GM21360 (cell line): ENCODE measurements at regions not wholly inside any gene's neighbourhood (a gene's known extent, or its start where the extent isn't known, plus 50 kb on each side); places are given as distances from the start of the nearest gene placed in this dataset.
A peak's percentile ranks its signal among the peaks of the same experiment; 100 is the strongest.
"Not testable (repeated sequence)": the region's sequence is repeated elsewhere in the genome, so short reads cannot be mapped to it uniquely, and the experiment has no call there.

Source experiments
- ATAC-seq: cut with Tn5 transposase; IDR thresholded peaks from one replicate; pipeline ENCODE4 v1.9.1; 2021; ENCODE audit warnings: mild to moderate bottlenecking, moderate library complexity; ENCODE audit not compliant: unreplicated experiment

DNA sequence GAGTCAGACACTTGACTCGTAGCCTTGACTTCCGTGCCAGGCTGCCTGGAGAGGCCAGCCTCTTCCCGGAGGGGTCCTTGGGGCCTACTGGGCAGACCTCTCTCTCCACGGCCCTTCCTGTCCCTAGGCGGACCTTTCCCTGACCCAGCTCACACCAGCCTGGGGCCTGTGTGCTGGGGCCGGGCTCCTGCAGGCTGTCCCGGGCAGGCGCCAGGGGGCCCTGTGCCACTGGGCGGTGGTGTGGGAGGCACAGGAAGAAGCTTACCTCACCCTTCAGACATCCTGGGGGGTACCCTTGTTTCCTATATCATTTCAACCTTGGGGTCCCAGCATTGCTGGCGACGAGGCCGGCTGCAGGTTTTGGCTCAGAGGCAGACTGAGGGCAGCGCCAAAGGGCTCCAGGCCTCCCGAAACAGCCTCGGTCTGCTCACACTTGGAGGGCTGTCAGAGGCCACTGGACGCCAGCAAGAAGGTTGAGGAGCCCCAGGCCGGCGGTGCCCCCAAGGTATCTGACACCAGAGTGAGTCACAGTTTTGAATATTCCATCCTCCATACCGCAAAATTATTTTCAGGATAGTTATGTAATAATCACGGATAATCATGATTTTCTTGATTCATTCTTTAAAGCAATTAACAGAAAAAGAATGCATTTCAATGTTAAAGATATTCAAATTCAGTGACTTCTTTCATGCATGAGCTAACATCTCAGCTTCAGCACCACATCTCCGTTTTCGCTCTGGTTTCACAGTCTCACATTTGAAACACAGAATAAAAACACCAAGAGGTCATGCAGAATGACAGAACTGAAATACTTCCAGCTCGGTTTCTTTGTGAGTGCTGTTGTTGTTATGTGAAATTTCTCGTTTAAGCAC, 3967.6 kb upstream of the TPTE start:
- not testable (repeated sequence) for ATAC-seq

DNA sequence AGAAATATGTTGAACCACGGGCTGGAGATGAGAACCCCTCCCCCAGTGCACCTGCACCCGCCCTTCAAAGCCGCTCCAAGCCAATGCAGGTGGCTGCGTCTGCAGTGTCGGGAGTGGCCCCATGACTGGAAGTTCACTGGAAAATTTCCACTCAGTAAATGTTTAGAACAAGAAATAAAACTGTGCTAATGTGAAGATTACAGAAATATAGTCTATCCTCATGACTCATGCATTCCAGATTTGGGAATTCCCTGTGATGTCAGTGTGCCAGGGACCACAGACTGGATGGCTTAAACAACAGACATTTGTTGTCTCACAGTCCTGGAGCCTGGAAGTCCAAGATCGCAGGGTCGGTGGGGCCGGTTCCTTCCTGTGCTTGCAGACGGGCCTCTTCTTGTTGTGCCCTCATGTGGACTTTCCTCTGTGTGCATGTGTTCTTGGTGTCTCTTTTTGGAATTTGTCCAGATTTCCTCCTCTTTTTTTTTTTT, 3967.0 kb upstream of the TPTE start:
- ATAC-seq = not testable (repeated sequence)

DNA sequence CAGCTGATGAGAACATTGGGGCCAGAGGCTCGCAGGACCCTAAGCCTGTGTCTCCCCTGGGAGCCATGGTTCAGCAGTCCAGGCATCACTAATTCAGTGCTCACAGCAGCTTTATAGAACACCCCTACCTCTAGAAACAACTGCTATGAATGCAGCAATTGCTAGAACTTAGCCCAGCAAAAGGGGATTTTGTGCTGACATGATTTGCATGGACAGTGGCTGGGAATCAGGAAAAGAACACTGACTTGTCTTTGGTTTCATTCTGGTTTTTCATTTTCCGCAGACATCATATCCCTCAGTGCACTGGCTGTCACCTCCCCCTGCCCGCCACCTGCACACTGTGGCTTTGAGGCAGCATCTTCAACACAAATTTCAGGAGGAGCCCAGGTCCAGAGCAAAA, 3964.9 kb upstream of the TPTE start:
- not testable (repeated sequence) for ATAC-seq

DNA sequence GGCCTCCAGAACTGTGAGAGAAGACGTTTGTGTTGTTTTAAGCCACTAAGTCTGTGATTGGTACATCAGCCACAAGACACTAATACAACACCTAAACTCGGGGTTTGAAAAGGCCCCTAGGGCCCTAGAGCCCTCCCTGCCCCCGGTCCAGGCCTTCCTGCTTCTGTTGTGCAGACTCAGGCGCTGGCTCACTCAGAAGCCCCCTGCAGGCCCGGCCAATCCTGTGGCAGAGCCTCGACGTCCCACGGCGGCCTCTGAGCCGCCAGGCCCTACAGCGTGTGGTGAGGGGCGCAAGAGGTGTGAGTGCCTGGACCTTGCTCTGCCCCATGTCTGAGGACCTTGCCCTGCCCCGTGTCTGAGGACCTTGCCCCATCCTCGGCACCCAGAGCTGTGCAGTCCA, 3964.0 kb upstream of the TPTE start:
- not testable (repeated sequence) for ATAC-seq

DNA sequence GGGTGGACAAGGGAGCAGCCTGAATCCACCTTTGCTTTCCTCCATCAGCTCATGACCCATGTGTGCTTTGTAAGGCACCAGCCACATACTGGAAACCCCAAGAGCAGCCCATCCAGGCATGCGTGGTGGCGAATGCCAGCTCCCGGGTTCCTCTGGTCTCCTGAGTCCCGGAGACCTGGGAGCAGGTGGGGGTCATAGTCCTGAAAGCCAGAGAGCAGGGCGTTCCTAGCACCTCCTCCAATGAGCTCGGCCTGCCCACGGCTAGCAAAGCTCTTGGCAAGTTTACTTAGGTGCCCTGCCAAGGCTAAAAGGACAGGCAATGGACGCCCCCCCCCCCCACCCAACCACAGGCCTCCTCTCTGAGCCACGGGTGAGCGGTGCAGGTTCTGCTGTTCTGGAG, 3960.2 kb upstream of the TPTE start:
- ATAC-seq = not testable (repeated sequence)

DNA sequence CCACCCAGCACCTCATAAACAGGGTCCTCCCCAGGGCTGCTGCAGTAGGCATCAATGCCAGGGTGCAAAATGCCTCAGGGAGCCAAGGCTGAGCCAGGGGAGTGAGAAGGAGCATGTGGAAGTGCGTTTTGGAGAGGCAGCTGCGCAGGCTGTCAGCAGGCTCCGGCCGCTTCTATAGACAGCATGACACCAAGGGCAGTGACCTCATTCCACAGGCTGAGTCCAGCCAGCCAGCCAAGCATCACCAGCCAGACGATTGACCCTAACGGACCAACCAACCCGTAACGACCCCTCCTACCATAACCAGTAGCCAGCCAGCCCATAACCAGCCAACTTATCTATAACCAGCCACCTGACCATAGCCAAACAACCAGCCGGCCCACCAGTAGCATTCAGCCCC, 3959.8 kb upstream of the TPTE start:
- not testable (repeated sequence) for ATAC-seq

DNA sequence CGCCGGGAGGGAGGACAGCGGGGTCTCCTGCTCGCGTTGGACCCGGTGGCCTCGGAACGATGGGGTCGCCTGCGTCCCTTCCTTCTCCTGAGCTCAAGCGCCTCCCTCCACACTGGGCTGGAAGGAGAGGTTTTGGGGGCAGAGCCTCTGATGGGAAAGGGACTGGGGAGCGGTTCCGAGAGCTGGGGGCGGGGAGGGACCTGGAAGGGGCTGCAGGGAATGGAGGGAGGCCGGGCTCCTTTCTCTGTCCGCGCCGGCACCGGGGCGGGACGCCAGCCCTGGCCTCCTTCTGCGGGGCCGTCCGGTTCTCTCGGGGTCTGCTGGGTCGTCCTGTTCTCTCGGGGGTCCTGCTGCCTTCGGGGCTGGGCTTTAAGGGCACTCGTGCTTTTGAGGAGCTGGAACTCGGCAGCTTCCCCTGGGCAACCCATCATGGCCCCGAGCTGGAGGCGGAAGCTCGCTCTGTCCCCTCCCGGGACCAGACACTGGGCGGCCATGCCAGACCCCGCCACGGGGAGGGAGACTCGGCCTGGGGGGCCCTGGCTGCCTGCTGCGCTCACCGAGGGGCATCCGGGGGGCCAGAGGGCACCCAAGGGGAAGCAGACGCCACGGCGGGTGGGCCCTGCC, 3956.7 kb upstream of the TPTE start:
- ATAC-seq = not testable (repeated sequence)

DNA sequence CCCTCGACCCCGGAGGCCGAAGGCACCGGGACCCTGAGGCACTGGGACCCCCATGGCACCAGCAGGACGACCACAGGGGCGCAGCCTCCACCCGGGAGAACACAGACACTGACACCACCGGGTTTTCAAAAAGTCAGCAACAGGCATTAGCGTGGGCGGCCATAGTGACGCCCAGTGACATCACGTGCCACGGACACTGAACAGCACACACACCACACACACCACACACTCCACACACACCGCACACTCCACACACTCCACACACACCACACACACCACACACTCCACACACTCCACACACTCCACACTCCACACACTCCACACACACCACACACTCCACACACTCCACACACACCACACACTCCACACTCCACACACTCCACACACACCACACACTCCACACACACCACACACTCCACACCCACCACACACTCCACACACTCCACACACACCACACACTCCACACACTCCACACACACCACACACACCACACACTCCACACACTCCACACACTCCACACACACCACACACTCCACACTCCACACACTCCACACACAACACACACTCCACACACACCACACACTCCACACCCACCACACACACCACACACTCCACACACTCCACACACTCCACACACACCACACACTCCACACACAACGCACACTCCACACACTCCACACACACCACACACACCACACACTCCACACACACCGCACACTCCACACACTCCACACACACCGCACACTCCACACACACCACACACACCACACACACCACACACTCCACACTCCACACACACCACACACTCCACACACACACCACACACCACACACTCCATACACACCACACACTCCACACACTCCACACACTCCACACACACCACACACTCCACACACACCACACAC, 3955.9 kb upstream of the TPTE start:
- ATAC-seq = not testable (repeated sequence)

DNA sequence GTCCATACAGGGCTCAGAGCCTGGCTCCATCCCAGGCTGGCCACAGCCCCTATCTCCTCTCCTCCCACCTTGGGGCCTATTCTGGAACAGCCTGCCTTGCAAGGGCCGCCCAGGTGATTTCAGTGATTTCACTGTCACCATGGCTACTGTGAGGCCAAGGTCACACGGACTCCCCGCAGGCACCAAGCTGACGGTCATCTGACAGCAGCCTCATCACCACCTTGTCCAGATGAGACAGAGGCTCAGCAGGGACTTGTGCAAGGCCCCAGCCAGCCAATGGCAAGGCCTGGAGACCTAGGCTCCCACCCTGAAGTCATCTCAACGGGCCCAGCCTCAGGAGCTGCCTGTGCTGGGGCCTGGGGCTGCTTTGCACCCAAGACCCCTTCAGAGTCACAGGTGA, 3953.8 kb upstream of the TPTE start:
- ATAC-seq = not testable (repeated sequence)

DNA sequence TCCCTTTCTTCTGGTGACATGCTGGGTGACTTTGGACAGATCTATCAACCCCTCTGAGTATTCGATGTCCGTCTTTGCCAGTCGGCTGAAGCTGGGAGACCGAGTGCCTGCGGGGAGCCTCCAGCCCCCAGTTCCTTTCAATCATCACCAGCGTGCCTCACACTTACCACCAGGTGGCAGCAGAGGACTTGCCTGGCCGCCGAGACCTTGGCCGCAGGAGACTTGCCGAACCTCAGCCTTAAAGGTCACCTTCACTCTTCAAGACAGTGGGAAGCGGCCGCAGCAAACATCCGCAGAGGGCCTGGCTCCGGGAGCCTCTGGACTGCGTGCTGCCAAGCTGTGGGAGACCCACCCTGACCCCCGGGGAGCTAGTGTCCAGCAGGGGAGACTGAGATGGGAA, 3952.2 kb upstream of the TPTE start:
- ATAC-seq = peak; percentile 44

DNA sequence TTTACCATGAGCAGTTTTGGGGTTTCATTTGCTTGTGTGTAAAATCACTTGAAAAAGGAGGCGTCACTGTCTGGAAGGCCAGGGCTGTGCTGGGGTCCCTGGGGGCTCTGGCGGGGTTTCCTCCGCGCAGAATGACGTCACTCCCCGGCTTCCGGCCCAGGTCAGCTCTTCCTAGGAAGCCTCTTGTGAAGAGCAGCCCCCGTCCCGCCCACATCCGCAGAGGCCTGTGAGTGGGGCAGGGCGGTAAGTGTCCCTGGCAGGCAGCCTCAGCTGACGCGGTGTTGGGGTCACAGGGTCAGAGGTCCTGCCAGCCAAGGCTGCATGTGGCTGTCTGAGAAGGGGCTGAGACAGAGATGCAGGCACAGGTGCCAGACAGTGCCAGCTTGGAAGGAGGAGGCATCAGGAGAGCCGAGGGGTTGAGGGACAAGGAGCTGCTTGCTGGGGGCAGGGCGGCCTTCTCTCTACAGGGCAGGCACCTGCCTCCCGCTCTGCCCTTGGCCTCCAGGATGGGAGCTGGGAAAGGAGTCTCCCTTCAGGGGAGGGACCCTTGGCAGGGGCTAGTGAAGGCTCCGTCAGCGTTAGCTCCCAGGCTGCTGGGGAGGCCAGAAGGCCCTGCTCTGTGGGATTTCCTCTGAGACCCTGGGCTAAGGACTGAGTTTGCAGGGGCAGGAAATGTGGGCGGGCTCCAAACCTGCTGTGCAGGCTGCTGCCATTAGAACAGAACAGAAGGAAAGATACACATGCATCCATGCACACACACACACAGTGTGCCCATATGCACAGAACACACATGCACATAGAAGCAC, 3951.6 kb upstream of the TPTE start:
- ATAC-seq = peak; percentile 41

DNA sequence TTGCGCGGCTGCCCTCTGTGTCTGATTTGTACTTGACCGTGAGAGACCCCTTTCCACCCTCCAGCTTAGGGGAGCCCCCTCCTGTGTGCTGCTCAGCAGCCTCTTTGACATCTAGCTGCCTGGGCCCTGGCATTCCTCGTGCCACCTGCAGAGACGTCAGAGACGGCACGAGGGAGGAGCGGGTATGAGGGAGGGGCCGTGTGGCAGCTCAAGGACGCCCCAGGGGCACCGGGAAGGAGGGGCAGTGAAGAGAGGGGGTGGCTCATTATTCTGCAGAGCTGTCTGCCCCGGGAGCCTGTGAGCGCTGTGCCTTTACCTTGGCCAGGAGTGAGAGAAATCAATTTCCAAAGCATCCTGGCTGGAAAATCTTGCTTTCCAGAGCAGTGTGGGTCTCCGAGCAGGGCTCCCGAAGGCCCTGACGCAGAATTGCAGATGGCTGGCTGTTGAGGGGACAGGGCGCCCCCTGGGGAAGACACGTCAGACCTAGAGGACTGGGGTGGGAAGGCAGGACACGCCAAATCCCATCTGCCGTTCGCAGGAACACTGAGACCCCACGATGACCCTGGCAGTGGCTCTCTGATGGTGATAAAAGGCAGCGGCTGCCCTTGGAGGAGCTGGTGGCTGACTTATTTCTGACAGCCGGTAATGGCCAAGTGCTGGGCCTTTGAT, 3950.5 kb upstream of the TPTE start:
- not testable (repeated sequence) for ATAC-seq

DNA sequence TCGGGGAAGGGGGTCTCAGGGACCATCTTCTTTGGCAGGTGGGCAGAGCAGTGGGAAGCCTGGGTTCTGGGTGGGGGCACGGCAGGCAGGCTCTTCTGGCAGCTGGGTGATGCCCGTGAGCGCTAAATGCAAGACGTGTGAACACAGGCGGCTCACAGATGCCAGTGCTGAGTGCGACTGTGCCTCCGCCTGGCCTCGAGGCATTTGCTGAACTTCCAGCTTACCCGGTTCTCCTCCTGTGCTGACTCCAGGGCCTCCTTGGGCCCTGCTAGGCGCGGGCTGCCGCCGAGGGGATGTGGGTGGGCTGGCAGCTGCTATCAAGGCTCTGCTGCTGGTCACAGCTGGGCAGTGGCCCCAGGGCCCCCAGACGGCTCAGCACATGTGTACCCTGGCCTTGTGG, 3947.8 kb upstream of the TPTE start:
- ATAC-seq = not testable (repeated sequence)

DNA sequence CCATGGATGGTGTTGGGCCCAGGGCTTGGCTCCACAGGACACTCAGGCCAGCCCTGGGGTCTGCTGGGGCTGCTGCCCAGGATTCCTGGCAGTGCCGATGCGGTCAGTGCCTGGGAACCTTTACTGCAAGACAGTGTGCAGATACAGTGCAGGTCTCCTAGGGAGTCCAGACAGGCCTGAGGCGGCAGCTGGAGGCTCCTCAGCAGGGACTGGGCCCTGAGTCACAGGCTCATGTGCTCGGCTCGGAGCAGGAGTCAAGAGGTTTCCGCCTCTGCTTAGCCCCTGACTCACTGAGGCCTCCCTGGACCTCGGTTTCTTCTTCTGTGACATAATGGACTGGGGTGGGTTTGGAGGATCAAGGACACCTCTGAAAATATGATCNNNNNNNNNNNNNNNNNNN, 3941.6 kb upstream of the TPTE start:
- not testable (repeated sequence) for ATAC-seq
